G401 (cell line): ENCODE measurements at regions not wholly inside any gene's neighbourhood (a gene's known extent, or its start where the extent isn't known, plus 50 kb on each side); places are given as distances from the start of the nearest gene placed in this dataset.

ENCODE experiments used
- DNase-seq: peaks from one replicate; pipeline ENCODE4 v3.0.0-alpha.2; 2015; ENCODE audit warnings: low spot score
- in situ Hi-C: cut with HindIII; loops from 2 replicates; pipeline ENCODE4 v1.10.0; 2016; ENCODE audit warnings: low sequenced_read_pairs, mixed read lengths

GRCh38 chr1:213657013-213657412, 330.8 kb upstream of the PROX1 start:
- no peak for DNase-seq
- in situ Hi-C loops: no loop called here

GRCh38 chr1:213657879-213658278, 329.9 kb upstream of the PROX1 start:
- DNase-seq: no peak
- in situ Hi-C loops: no loop called here

DNA sequence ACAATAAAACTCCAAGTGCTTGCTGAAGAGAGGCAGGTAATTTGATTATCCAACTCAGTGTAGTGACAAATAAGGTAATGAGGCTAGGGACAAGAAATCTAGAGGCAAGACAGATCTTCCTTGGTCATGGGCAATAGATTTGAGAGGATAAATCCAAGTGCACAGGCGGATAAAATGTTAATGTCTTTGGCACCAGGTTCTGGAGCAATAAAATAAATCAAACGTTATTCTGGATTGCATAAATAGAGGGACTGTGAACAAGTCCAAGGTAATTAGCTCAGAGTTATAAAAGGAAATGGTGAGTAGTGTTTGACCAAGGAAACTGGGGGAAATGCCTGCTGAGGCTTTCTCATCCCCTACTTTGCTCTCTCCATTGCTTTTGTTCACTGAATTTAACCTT, 329.3 kb upstream of the PROX1 start:
- in situ Hi-C loops: no loop called here

GRCh38 chr1:213659580-213660547, 327.9 kb upstream of the PROX1 start:
- in situ Hi-C loops: no loop called here
- no peak for DNase-seq

More for the DNA sequence above, 329.3 kb upstream of the PROX1 start:
- DNase-seq: no peak

GRCh38 chr1:213661302-213661701, 326.5 kb upstream of the PROX1 start:
- in situ Hi-C loops: no loop called here
- DNase-seq: no peak

DNA sequence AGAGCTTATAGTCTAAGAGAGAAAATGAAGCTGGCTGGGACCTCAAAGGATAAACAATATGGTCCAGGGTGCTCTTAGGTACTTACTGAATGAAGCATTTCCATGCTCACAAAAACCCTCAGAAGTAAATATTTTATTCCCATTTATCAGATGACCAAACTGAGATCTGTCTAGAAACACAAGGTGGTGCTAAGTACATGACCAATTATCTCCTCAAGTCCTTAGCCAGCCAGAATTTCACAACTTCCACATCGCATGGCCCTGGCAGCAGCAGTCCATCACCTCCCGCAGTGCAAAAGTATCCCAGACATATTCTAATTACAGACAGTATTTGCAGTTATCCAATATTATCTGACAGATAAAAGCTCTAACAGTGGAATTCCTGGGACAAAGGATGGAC, 321.7 kb upstream of the PROX1 start:
- no peak for DNase-seq
- in situ Hi-C loops: no loop called here

DNA sequence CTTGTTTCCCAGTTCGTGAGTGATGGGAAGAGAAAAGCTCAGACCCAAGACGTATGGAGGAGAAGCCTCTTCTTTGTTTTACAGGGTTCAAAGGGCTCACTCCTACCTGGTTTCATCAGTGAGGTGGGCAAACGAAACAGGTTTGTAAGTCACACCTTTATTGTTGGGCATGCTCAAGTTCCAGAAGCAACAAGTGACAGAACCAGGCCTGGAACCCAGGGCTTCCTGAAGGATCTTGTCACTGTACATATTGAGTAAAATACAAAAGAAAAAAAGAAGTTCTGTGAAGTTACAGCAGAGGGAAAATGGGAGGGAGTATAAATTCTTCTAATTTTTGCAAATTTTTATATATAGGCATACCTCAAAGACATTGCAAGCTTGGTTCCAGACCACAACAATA, 320.9 kb upstream of the PROX1 start:
- no peak for DNase-seq
- in situ Hi-C loops: no loop called here

- in situ Hi-C loops: no loop called here
- no peak for DNase-seq
These were observed 318.3 kb upstream of the PROX1 start for GRCh38 chr1:213669512-213669911.

GRCh38 chr1:213669964-213670691, 317.6 kb upstream of the PROX1 start:
- DNase-seq: no peak
- in situ Hi-C loops: no loop called here

DNA sequence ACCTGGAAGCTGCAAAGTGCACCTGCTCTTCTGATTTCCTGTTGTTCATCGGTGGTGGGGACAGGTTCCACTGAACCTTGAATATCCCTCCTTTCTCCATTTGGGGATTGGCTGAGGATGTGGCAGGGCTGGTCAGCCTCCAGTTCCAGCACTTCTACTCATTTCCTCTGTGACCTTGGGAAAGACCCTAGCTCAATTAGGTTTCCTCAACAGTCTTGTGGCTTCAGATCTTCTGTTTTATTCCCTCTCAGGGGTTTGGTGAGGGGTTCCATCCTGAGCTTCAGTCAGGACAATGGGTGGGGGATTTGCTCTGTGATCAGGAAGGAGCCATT, 317.1 kb upstream of the PROX1 start:
- DNase-seq: no peak
- in situ Hi-C loops: no loop called here

GRCh38 chr1:213675043-213675442, 312.7 kb upstream of the PROX1 start:
- in situ Hi-C loops: no loop called here
- no peak for DNase-seq

DNA sequence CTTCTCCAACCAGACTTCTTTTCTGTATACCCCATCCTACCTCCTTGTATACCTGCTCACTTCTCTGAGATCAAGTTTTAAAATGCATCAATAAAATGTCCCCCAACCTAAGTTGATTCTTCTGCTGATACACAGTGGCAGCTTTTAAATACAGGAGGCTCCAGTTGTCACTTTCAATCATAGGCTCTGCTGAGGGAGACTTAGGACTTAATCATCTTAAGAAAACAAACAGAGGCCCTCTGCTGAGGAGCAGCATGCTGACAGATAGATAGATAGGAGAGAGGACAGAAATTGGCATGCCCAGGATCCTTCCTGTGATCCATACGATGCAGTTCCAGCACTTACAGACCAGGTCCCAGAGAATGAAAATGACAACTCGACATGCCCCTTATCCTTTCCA, 311.0 kb upstream of the PROX1 start:
- DNase-seq: no peak
- in situ Hi-C loops: no loop called here

DNA sequence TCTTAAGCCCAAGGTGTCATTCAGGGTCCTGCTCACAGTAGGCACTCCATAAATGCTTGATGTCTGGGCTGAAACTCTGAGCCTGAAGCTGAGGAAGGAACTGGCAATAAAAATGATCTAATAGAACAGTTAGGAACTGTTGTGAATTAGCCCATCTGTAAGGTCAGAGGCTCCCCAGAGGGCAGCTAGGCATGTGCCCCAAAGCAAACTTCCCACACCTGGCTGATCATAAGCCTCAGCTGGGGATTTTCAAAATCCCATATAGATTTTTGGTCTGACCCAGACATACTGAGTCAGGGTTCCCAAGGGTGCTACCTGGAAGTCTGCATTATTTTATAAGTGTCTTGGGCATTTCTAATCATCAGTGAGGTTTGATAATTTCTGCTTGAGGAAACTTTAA, 309.4 kb upstream of the PROX1 start:
- in situ Hi-C loops: no loop called here
- no peak for DNase-seq

DNA sequence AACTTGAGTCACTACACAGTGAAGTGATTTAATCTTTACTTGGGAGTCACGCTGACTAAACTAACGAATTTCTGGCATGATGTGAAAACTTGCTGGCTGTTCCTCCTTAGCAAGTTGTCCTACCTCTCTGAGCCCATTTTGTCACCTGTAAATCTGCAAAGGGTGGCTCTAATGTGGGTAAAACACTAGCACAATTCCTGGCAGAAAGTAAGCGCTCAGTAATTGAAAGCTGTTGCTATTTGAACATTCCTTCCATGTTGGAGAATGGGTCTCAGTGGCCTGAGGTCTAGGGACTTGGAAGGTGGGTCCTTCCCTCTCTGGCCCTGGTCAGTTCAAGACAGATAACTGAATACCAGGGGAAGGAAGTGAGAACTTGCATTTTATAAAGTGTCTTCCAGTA, 309.0 kb upstream of the PROX1 start:
- in situ Hi-C loops: no loop called here

DNA sequence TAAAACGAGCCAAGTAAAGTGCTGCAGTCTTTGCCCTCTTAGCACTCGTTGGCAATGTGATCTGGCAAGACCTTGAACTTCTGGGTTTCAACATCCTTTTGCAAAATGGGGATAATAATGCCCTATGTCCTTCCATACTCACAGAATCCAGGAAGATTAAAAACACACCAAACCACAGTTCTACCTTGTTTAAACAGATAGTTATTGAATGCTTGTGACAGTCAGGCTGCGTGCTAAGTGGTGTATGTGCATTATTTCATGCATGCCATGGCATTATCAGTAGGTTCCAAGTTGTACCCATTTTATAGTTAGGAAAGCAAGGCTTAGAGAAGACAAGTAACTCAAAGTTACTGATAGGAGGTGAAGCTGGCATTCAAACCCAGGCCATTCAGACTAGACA, 308.6 kb upstream of the PROX1 start:
- no peak for DNase-seq
- in situ Hi-C loops: no loop called here

More for the DNA sequence above, 309.0 kb upstream of the PROX1 start:
- DNase-seq: no peak

- in situ Hi-C loops: no loop called here
- no peak for DNase-seq
These were observed 307.0 kb upstream of the PROX1 start for GRCh38 chr1:213680677-213681325.

GRCh38 chr1:213681788-213682340, 305.9 kb upstream of the PROX1 start:
- DNase-seq: no peak
- in situ Hi-C loops: no loop called here

DNA sequence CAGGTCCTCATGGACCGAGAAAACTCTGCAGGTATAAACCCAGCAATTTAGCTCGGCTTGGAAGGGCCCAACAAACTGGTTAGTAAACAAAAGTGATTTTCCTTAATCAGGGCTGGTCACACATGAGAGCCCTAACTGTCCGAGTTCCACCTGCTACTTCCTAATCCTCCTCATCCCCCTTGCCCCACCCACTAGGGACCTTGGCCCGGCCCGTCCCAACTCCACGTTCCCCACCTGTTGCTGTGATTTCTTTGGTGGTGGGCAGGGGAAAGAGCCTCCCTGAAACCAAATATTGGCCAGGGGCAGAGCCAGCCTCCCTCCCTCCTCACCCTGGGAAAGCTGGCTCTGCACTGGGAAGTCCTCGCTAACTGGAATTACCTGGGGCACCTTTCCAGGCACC, 304.2 kb upstream of the PROX1 start:
- no peak for DNase-seq
- in situ Hi-C loops: no loop called here

GRCh38 chr1:213684454-213684853, 303.3 kb upstream of the PROX1 start:
- in situ Hi-C loops: no loop called here
- no peak for DNase-seq
